HEK293T (cell line): ENCODE measurements at regions not wholly inside any gene's neighbourhood (a gene's known extent, or its start where the extent isn't known, plus 50 kb on each side); places are given as distances from the start of the nearest gene placed in this dataset.

Source experiments
- CTCF ChIA-PET: fragments of 350-600 bp; formaldehyde crosslinking; extraction: SDS; loops from one replicate; lab custom pipeline; 2021; ENCODE audit warnings: antibody characterized with exemption, inconsistent platforms; lab: Yijun Ruan, JAX
- POLR2A ChIA-PET: fragments of 350-600 bp; formaldehyde crosslinking; extraction: SDS; loops from one replicate; lab custom pipeline; 2020; ENCODE audit warnings: antibody characterized with exemption, inconsistent platforms; lab: Yijun Ruan, JAX
- DNase-seq: peaks from one replicate; pipeline ENCODE4 v3.0.0; 2012; ENCODE audit warnings: mixed read lengths; ENCODE audit errors: extremely low spot score
- ARNT ChIP-seq: fragments of 450-650 bp; IDR thresholded peaks from 2 replicates; pipeline ENCODE4 v1.6.1; 2017; ENCODE audit warnings: mild to moderate bottlenecking
- BHLHE40 ChIP-seq: fragments of 450-650 bp; IDR thresholded peaks from 2 replicates; pipeline ENCODE4 v1.6.1; 2016; ENCODE audit warnings: mild to moderate bottlenecking, moderate library complexity, borderline replicate concordance
- CTBP1 ChIP-seq: fragments of 450-650 bp; IDR thresholded peaks from 2 replicates; pipeline ENCODE4 v1.6.1; 2016; ENCODE audit warnings: borderline replicate concordance
- ELF4 ChIP-seq: fragments of 450-650 bp; IDR thresholded peaks from 2 replicates; pipeline ENCODE4 v1.6.1; 2017; ENCODE audit warnings: antibody characterized with exemption
- FOXA1 ChIP-seq: fragments of 450-650 bp; IDR thresholded peaks from 2 replicates; pipeline ENCODE4 v1.6.1; 2016; ENCODE audit warnings: mild to moderate bottlenecking
- FOXK2 ChIP-seq: fragments of 450-650 bp; IDR thresholded peaks from 2 replicates; pipeline ENCODE4 v1.6.1; 2016; ENCODE audit warnings: mild to moderate bottlenecking
- FOXM1 ChIP-seq: fragments of 450-650 bp; IDR thresholded peaks from 2 replicates; pipeline ENCODE4 v1.6.1; 2017; ENCODE audit warnings: mild to moderate bottlenecking, borderline replicate concordance
- HDGF ChIP-seq: fragments of 450-650 bp; IDR thresholded peaks from 2 replicates; pipeline ENCODE4 v1.6.1; 2017; ENCODE audit warnings: antibody characterized with exemption, borderline replicate concordance
- L3MBTL2 ChIP-seq: fragments of 450-650 bp; conservative IDR thresholded peaks from 2 replicates; pipeline ENCODE4 v1.6.1; 2016; ENCODE audit warnings: mild to moderate bottlenecking
- LEF1 ChIP-seq: fragments of 450-650 bp; IDR thresholded peaks from 2 replicates; pipeline ENCODE4 v1.6.1; 2017; ENCODE audit warnings: mild to moderate bottlenecking, borderline replicate concordance
- NFRKB ChIP-seq: fragments of 450-650 bp; IDR thresholded peaks from 2 replicates; pipeline ENCODE4 v1.6.1; 2016; ENCODE audit warnings: mild to moderate bottlenecking, moderate library complexity
- PKNOX1 ChIP-seq: fragments of 450-650 bp; IDR thresholded peaks from 2 replicates; pipeline ENCODE4 v1.6.1; 2016
- SP1 ChIP-seq: fragments of 450-650 bp; IDR thresholded peaks from 2 replicates; pipeline ENCODE4 v1.6.1; 2017
- SUZ12 ChIP-seq: fragments of 450-650 bp; IDR thresholded peaks from 2 replicates; pipeline ENCODE4 v1.6.1; 2016; ENCODE audit warnings: mild to moderate bottlenecking
- TARDBP ChIP-seq: fragments of 450-650 bp; IDR thresholded peaks from 2 replicates; pipeline ENCODE4 v1.6.1; 2016
- ZNF384 ChIP-seq: fragments of 450-650 bp; IDR thresholded peaks from 2 replicates; pipeline ENCODE4 v1.6.1; 2016

DNA sequence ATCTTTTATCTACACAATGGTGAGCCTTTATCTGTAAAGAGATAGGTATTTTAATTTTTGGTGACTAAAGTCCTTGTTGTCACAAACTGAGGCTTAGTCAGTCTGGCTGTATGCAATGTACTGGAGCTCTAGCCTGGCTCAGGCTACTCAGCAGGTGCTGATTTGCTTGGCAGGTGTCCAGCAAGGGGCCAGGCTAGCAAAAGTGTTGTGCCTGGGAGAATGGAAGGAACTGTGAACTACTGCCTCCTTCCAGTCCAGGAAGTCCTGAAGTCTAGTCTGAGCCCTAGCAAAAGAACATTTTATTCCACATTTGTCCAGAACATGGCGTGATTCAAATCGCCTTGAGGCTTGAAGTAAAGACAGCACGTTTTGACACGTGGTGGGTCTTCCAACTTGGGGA lies 260.5 kb downstream of the CCDC85A start:
- DNase-seq: peak; percentile 55
- TF ChIP-seq ZNF384 (no peak), BHLHE40 (no peak), HDGF (no peak), NFRKB (no peak), SUZ12 (no peak), FOXA1 (no peak), SP1 (no peak), L3MBTL2 (no peak; the same call in 1 of the 2 replicates), ELF4 (no peak), LEF1 (no peak), FOXM1 (no peak), TARDBP (no peak), CTBP1 (no peak), PKNOX1 (no peak)
- CTCF ChIA-PET: no interaction called here
- POLR2A ChIA-PET: no interaction called here

- DNase-seq: no peak
- ChIA-PET CTCF (no interaction called here), POLR2A (no interaction called here)
- no peak for TF ChIP-seq HDGF
- TF ChIP-seq PKNOX1: 0 out of 2 replicates have a peak, but pooled peaks have one; percentile 9
Measured at GRCh38 chr2:56448403-56449001, 264.7 kb downstream of the CCDC85A start.

- ChIA-PET CTCF (no interaction called here), POLR2A (no interaction called here)
- TF ChIP-seq FOXK2 (no peak), NFRKB (no peak), ELF4 (no peak), SUZ12 (no peak), TARDBP (no peak), HDGF (no peak), FOXM1 (no peak), ZNF384 (no peak), BHLHE40 (no peak), PKNOX1 (no peak), SP1 (no peak), ARNT (no peak), LEF1 (no peak), L3MBTL2 (no peak), CTBP1 (no peak), FOXA1 (no peak)
- DNase-seq: no peak
Measured at GRCh38 chr2:56449002-56449431, 265.2 kb downstream of the CCDC85A start.

DNA sequence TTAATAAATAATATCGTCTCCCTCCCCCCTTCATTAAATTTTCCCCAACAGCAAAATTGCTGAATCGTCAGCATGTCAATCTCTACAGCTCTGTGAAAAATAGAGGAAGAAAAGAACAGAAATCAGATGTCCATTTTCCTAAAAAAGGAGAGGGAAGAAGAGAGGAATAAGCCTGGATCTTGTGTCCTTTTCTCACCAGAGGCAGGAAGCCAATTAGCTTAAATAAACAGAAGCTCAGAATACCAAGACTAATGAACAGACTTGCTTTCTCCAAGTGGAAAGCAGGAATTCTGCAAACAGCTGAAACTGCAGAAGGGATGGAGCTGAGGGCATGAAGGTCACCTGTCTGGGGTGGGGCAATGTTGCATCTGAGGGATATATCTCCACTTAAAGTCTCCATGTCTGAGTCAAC lies 265.7 kb downstream of the CCDC85A start:
- TF ChIP-seq ZNF384: no peak
- TF ChIP-seq BHLHE40: no peak
- TF ChIP-seq TARDBP: no peak
- TF ChIP-seq HDGF: no peak
- TF ChIP-seq FOXA1: no peak
- CTCF ChIA-PET: no interaction called here
- no peak for DNase-seq
- POLR2A ChIA-PET: no interaction called here

DNA sequence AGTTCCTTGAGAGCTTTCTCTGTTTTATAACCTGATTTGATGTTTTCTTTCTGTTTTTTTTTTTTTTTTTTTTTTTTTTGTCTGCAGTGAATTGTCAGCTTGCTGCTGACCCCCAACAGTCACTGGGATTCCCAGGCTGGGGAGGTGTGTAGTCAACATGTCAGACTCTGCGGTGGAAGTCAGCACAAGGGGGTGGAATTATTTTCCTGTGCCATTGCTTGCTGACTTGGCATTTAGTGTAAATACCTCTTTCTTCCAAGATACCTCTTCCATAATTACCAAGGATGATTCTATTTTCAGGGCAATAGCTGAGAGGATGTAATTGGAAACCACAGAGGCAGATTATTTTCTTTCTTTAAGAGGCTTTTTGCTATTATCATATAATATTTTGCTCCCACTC lies 266.3 kb downstream of the CCDC85A start:
- TF ChIP-seq NFRKB (no peak), CTBP1 (no peak), FOXA1 (no peak), FOXM1 (no peak), PKNOX1 (no peak), HDGF (no peak), SP1 (no peak), TARDBP (no peak), L3MBTL2 (no peak), ELF4 (no peak), BHLHE40 (no peak), ARNT (no peak), FOXK2 (no peak), ZNF384 (no peak)
- POLR2A ChIA-PET: no interaction called here
- CTCF ChIA-PET: no interaction called here
- no peak for DNase-seq

DNA sequence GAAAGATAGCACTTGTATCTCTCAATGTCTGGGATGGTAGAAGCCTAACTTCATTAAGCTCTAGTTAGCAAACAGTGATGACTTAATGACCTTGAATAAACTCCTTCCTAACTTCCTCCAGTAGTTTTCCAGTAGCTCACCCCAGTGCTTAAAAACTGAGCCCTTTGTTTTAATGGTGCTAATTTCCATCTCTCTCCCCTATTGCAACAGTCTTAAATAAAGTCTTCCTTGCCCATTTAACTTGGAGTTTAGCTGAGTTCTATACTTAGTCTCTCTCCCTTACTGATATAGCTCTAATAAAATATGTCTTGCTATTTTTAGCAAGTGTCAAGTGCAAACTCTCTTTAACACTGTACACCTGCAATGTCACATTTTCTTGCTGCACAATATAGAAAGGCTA lies 267.0 kb downstream of the CCDC85A start:
- CTCF ChIA-PET: no interaction called here
- DNase-seq: no peak
- POLR2A ChIA-PET: no interaction called here
- TF ChIP-seq FOXM1 (no peak), L3MBTL2 (no peak), ARNT (no peak), LEF1 (no peak), CTBP1 (no peak), FOXK2 (no peak), HDGF (no peak), PKNOX1 (no peak), BHLHE40 (no peak), FOXA1 (no peak), NFRKB (no peak), ZNF384 (no peak), TARDBP (no peak), SP1 (no peak), ELF4 (no peak), SUZ12 (no peak)
